Nephron progenitor cell (in vitro differentiated cells): ENCODE measurements at regions not wholly inside any gene's neighbourhood (a gene's known extent, or its start where the extent isn't known, plus 50 kb on each side); places are given as distances from the start of the nearest gene placed in this dataset.

Experiments
- DNase-seq: peaks from one replicate; pipeline ENCODE4 v3.0.0; 2021
- H3K27ac Mint-ChIP-seq: 2 replicates; pipeline ENCODE4 v1.8.0; 2021; ENCODE audit warnings: mild to moderate bottlenecking, moderate library complexity, mixed read lengths
- H3K27me3 Mint-ChIP-seq: 2 replicates; pipeline ENCODE4 v1.8.0; 2021; ENCODE audit warnings: mild to moderate bottlenecking, low read depth, mixed read lengths; ENCODE audit not compliant: poor library complexity
- H3K36me3 Mint-ChIP-seq: 2 replicates; pipeline ENCODE4 v1.8.0; 2021; ENCODE audit warnings: low read depth, mixed read lengths
- H3K4me1 Mint-ChIP-seq: 2 replicates; pipeline ENCODE4 v1.8.0; 2021; ENCODE audit warnings: mixed read lengths
- H3K4me3 Mint-ChIP-seq: 2 replicates; pipeline ENCODE4 v1.8.0; 2021; ENCODE audit warnings: mild to moderate bottlenecking, moderate library complexity, mixed read lengths
- H3K9me3 Mint-ChIP-seq: 2 replicates; pipeline ENCODE4 v1.8.0; 2021; ENCODE audit warnings: mild to moderate bottlenecking, moderate library complexity, mixed read lengths
- TF ChIP-seq, protein P1 (sequence below): fragments of 200-600 bp; sonication (generic); IDR thresholded peaks from 2 replicates; pipeline ENCODE4 v1.5.0; 2021; ENCODE audit warnings: antibody characterized with exemption

DNA sequence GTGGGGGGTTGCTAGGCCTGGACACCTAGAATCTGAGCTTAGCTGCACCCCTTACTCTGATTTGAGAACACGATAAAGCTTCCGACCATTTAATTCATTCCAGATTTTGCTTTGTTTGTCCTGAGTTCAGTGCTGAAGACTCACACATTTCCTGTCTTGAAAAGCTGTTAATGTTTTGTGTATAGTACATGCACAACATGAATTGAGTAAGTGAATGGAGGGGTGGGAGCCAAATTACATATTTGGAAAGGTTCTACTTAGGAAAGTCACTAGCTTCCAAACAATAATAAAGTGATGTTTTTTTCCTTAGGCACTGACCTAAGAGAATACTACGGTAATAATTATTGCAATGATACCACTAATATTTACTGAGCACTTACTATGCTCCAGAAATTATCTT lies 955.2 kb upstream of the NR2F2 start:
- TF ChIP-seq, protein P1, sequence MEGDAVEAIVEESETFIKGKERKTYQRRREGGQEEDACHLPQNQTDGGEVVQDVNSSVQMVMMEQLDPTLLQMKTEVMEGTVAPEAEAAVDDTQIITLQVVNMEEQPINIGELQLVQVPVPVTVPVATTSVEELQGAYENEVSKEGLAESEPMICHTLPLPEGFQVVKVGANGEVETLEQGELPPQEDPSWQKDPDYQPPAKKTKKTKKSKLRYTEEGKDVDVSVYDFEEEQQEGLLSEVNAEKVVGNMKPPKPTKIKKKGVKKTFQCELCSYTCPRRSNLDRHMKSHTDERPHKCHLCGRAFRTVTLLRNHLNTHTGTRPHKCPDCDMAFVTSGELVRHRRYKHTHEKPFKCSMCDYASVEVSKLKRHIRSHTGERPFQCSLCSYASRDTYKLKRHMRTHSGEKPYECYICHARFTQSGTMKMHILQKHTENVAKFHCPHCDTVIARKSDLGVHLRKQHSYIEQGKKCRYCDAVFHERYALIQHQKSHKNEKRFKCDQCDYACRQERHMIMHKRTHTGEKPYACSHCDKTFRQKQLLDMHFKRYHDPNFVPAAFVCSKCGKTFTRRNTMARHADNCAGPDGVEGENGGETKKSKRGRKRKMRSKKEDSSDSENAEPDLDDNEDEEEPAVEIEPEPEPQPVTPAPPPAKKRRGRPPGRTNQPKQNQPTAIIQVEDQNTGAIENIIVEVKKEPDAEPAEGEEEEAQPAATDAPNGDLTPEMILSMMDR = no peak
- Mint-ChIP-seq H3K4me3 (no peak overlapping the region), H3K9me3 (peaks cover 7% of the 10 kb centered on the region), H3K27me3 (no peaks in the 10 kb centered on the region), H3K36me3 (peaks cover 9% of the 10 kb centered on the region), H3K4me1 (peaks cover 22% of the 10 kb centered on the region), H3K27ac (peak overlapping the region; percentile 4)
- no peak for DNase-seq

DNA sequence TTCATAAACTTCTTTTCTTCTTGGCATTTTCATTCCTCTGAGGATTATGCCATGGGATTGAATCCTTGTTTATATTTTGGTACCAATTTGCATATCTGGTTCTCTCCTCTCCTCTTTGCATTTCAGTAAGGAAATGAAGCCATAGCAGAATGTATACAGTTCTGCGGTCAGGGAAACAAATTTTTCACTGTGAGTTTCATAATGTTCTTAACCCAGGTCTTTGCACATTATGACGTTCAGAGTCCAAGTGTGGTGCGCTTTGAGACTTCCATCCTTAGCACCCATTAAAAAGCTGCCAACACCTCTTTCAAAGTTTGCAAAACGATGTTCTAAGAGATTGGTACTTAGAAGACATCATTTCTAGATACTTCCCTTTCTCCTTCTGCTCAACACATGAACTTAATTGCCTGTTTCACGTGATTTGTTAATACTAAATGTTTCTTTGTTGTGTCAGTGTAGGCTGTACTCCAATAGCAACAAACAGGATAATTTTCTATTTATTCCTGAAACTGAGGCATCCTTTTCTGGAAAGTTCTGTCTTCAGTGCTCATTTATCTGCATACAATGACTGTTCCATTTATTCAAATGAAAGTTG lies 953.1 kb upstream of the NR2F2 start:
- no peak overlapping the region for H3K27ac Mint-ChIP-seq
- DNase-seq = no peak
- peaks cover 19% of the 10 kb centered on the region for H3K4me1 Mint-ChIP-seq
- H3K4me3 Mint-ChIP-seq = no peak overlapping the region
- peaks cover 9% of the 10 kb centered on the region for H3K36me3 Mint-ChIP-seq
- H3K27me3 Mint-ChIP-seq = no peaks in the 10 kb centered on the region
- H3K9me3 Mint-ChIP-seq = peaks cover 10% of the 10 kb centered on the region
- TF ChIP-seq, protein P1 = no peak

DNA sequence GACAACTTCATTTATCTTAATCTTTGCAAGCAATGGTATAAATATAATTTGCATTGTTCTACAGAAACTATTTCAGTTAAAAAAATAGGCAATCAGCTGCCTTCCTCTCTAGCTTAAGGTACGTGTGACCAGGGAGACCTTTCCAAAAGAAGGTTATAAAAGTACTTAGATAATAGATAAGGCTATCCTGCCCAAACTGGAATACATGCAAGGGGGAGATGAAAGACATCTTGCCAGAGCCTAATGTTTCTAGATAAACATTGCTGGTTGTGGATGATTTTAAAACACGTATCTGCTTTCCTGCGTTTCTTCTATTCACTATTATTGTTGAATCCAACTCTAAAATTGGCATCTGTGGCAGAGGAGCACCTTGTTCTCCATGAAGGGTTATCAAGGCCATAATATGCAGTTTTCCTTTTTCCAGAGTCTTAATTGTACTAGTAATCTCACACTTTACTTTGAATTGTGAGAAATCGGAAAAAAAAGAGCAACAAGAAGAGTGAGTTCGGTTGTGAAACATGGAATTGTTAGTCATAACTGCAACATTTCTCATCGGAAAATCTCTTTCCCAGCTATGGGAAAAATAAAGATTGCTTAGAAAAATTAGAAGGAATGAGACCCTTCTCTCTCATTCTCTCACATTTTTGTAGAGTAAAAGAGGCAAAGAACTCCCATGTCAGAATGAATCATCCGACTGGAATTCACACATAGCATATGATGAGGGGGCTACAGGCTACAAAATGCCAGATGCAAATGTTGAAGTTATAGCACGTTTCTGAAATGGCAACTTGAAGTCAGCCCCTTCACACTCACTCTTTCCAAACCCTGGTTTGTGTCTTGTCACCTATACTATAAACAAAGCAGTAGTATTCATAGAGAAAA lies 936.1 kb upstream of the NR2F2 start:
- H3K4me3 Mint-ChIP-seq = no peak overlapping the region
- peak overlapping the region; percentile 64 for H3K27ac Mint-ChIP-seq
- TF ChIP-seq, protein P1 = no peak
- peaks cover 44% of the 10 kb centered on the region for H3K9me3 Mint-ChIP-seq
- H3K36me3 Mint-ChIP-seq = peaks cover 41% of the 10 kb centered on the region
- no peak for DNase-seq
- H3K27me3 Mint-ChIP-seq = no peaks in the 10 kb centered on the region
- peaks cover 30% of the 10 kb centered on the region for H3K4me1 Mint-ChIP-seq

DNA sequence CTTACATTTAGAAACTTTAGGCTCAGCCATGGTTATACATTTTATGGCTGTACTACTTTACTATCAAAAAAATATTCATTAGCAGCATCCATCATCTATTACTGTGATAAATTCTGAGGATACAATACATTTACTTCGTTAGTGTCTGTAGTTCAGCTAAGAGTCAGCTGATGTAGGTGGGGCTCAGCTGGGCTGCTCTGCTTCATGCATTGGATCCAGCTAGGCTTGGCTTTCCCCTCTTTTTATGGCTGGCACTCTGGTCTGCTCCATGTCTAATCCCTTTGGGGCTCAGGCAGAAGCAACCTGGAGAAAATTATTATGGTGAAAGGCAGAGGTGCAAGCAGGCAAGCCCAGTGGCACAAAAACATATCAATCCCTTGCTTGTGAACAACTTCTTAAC lies 930.1 kb upstream of the NR2F2 start:
- peaks cover 13% of the 10 kb centered on the region for H3K9me3 Mint-ChIP-seq
- no peak overlapping the region for H3K4me3 Mint-ChIP-seq
- peaks cover 37% of the 10 kb centered on the region for H3K4me1 Mint-ChIP-seq
- TF ChIP-seq, protein P1 = no peak
- H3K27me3 Mint-ChIP-seq = no peaks in the 10 kb centered on the region
- peak overlapping the region; percentile 4 for H3K27ac Mint-ChIP-seq
- DNase-seq = no peak
- H3K36me3 Mint-ChIP-seq = peaks cover 17% of the 10 kb centered on the region

DNA sequence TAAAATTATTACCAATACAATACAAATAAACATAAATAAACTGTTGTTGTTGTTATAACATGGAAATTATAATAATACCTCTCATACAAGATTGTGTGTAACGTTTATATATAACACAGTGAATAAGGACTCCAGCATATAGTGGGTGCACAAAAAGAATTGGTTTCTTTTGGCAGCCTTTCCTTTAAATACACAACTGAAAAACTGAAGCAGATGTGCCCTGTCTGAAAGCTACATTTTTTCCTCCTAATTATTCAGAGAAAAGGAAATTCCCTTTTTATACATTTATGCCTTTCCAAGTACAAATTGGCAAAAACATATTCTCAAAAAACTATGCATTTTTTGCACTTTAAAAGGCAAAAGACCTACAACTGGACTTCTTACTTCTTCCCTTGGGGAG lies 928.9 kb upstream of the NR2F2 start:
- H3K4me1 Mint-ChIP-seq = peaks cover 33% of the 10 kb centered on the region
- no peak for DNase-seq
- no peaks in the 10 kb centered on the region for H3K27me3 Mint-ChIP-seq
- peaks cover 14% of the 10 kb centered on the region for H3K36me3 Mint-ChIP-seq
- peaks cover 10% of the 10 kb centered on the region for H3K9me3 Mint-ChIP-seq
- peak overlapping the region; percentile 97 for H3K27ac Mint-ChIP-seq
- TF ChIP-seq, protein P1 = no peak
- H3K4me3 Mint-ChIP-seq = peak overlapping the region; percentile 16
